RWPE2 (cell line): ENCODE measurements at regions not wholly inside any gene's neighbourhood (a gene's known extent, or its start where the extent isn't known, plus 50 kb on each side); places are given as distances from the start of the nearest gene placed in this dataset.

Source experiments
- ATAC-seq: fragments of 200-7000 bp; cut with Tn5 transposase; 3 replicates; pipeline ENCODE4 v1.9.1; 2021; ENCODE audit warnings: low read depth
- DNase-seq: peaks from one replicate; pipeline ENCODE4 v3.0.0-alpha.2; 2020; ENCODE audit warnings: low spot score
- H3K27ac ChIP-seq: fragments of 450-650 bp; 2 replicates; pipeline ENCODE4 v1.5.1; 2017; ENCODE audit warnings: mild to moderate bottlenecking; ENCODE audit not compliant: poor library complexity, severe bottlenecking
- H3K27me3 ChIP-seq: fragments of 250-450 bp; sonication (Bioruptor Pico); 2 replicates; pipeline ENCODE4 v1.5.1; 2021; ENCODE audit warnings: mild to moderate bottlenecking, moderate library complexity; ENCODE audit not compliant: insufficient read depth, poor library complexity, severe bottlenecking
- H3K36me3 ChIP-seq: fragments of 250-450 bp; sonication (Bioruptor Pico); 2 replicates; pipeline ENCODE4 v1.5.1; 2020; ENCODE audit warnings: low read depth, mild to moderate bottlenecking, moderate library complexity
- H3K4me1 ChIP-seq: fragments of 250-450 bp; sonication (Bioruptor Pico); 2 replicates; pipeline ENCODE4 v1.5.1; 2021; ENCODE audit warnings: mild to moderate bottlenecking, moderate library complexity; ENCODE audit not compliant: insufficient read depth, poor library complexity, severe bottlenecking
- H3K4me3 ChIP-seq: fragments of 250-450 bp; sonication (Bioruptor Pico); 2 replicates; pipeline ENCODE4 v1.5.1; 2021; ENCODE audit warnings: mild to moderate bottlenecking, moderate library complexity; ENCODE audit not compliant: severe bottlenecking
- H3K9me3 ChIP-seq: fragments of 250-450 bp; sonication (Bioruptor Pico); 2 replicates; pipeline ENCODE4 v1.5.1; 2021; ENCODE audit warnings: mild to moderate bottlenecking, moderate library complexity; ENCODE audit not compliant: severe bottlenecking
- TF ChIP-seq, protein P1 (sequence below): fragments of 450-650 bp; IDR thresholded peaks from one replicate; pipeline ENCODE4 v1.5.1; 2017; ENCODE audit warnings: mild to moderate bottlenecking, moderate library complexity; ENCODE audit not compliant: poor library complexity, severe bottlenecking

DNA sequence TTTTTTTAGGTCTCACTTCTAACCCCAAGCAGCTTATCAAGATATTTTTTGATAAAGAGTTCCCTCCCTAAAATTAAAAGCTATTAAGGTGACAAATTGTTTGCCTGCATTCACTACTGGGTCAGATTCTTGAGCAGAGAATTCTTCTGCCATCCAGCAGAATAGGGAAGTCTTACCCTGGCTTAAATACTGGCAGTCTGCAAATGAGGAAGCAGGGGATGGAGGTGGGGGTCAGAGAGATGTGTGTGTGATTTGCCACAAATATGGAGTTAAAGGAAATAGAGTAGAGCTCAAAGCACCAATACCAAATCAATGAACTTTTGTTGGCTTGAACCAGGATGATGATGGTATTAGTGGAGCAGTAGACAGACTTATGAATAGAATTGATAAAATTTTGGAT lies 122.2 kb downstream of the ANXA5 start:
- Histone ChIP-seq H3K9me3 (no peaks in the 10 kb centered on the region), H3K27me3 (no peaks in the 10 kb centered on the region), H3K36me3 (no peaks in the 10 kb centered on the region), H3K27ac (no peak overlapping the region), H3K4me1 (no peaks in the 10 kb centered on the region), H3K4me3 (no peak overlapping the region)
- DNase-seq (no peak), ATAC-seq (no peak)
- TF ChIP-seq, protein P1, sequence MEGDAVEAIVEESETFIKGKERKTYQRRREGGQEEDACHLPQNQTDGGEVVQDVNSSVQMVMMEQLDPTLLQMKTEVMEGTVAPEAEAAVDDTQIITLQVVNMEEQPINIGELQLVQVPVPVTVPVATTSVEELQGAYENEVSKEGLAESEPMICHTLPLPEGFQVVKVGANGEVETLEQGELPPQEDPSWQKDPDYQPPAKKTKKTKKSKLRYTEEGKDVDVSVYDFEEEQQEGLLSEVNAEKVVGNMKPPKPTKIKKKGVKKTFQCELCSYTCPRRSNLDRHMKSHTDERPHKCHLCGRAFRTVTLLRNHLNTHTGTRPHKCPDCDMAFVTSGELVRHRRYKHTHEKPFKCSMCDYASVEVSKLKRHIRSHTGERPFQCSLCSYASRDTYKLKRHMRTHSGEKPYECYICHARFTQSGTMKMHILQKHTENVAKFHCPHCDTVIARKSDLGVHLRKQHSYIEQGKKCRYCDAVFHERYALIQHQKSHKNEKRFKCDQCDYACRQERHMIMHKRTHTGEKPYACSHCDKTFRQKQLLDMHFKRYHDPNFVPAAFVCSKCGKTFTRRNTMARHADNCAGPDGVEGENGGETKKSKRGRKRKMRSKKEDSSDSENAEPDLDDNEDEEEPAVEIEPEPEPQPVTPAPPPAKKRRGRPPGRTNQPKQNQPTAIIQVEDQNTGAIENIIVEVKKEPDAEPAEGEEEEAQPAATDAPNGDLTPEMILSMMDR, result no peak

DNA sequence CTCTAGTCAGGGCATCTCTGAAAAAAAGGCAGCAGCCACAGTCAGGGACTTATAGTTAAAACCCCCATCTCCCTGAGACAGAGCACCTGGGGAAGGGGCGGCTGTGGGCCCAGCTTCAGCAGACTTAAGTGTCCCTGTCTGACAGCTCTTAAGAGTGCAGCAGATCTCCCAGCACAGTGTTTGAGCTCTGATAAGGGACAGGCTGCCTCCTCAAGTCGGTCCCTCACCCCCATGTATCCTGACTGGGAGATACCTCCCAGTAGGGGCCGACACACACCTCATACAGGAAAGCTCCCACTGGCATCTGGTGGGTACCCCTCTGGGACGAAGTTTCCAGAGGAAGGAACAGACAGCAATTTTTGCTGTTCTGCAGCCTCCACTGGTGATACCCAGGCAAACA lies 129.0 kb downstream of the ANXA5 start:
- no peaks in the 10 kb centered on the region for H3K36me3 ChIP-seq
- H3K4me1 ChIP-seq, result no peaks in the 10 kb centered on the region
- H3K27me3 ChIP-seq, result no peaks in the 10 kb centered on the region
- TF ChIP-seq, protein P1, result no peak
- H3K9me3 ChIP-seq, result no peaks in the 10 kb centered on the region
- no peak for DNase-seq
- H3K27ac ChIP-seq, result no peak overlapping the region
- ATAC-seq, result no peak
- H3K4me3 ChIP-seq, result no peak overlapping the region

DNA sequence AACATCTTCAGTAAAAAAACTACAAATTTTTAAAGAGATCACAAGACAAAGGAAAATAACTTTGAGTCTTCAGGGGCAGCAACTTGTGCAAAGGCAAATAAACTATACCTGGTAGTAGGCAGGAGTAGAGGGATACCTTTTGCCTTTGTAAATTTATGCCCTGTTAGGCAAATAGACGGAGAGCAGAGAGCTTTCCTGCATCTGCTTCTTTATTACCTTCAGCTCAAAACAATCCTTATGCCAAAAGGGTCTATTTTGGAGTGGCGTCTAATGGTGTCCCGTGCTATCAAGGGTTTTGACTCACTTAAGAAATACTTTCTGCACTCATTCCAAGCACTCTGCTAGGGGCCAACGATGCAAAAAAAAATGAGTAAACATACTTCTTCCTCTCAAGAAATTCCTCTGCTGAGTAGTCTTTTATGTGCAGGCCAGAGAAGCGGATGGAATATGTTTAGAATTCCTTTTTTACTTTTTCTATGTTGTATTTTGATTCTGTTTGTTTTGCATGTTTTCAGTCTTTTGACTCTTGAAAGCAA lies 131.9 kb downstream of the ANXA5 start:
- Histone ChIP-seq H3K9me3 (no peaks in the 10 kb centered on the region), H3K27me3 (no peaks in the 10 kb centered on the region), H3K27ac (no peak overlapping the region), H3K4me3 (no peak overlapping the region), H3K36me3 (no peaks in the 10 kb centered on the region), H3K4me1 (no peaks in the 10 kb centered on the region)
- TF ChIP-seq, protein P1, result no peak
- DNase-seq (no peak), ATAC-seq (no peak)

DNA sequence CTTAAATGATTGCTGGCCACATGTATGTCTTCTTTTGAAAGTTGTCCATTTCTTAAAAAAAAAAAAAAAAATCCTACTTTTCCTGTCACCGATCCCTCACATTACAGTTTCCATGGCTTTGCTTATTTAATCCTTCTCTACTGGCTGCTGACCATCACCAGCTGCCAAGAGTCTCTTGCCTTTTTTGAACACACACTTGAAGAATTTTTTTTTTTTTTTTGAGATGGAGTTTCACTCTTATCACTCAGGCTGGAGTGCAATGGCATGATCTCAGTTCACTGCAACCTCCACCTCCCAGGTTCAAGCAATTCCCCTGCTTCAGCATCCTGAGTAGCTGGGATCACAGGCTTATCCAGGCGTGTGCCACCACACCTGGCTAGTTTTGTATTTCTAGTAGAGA lies 134.0 kb downstream of the ANXA5 start:
- Histone ChIP-seq H3K9me3 (no peaks in the 10 kb centered on the region), H3K27ac (no peak overlapping the region), H3K4me3 (no peak overlapping the region), H3K27me3 (no peaks in the 10 kb centered on the region), H3K4me1 (no peaks in the 10 kb centered on the region), H3K36me3 (no peaks in the 10 kb centered on the region)
- DNase-seq (no peak), ATAC-seq (no peak)
- TF ChIP-seq, protein P1, result no peak

DNA sequence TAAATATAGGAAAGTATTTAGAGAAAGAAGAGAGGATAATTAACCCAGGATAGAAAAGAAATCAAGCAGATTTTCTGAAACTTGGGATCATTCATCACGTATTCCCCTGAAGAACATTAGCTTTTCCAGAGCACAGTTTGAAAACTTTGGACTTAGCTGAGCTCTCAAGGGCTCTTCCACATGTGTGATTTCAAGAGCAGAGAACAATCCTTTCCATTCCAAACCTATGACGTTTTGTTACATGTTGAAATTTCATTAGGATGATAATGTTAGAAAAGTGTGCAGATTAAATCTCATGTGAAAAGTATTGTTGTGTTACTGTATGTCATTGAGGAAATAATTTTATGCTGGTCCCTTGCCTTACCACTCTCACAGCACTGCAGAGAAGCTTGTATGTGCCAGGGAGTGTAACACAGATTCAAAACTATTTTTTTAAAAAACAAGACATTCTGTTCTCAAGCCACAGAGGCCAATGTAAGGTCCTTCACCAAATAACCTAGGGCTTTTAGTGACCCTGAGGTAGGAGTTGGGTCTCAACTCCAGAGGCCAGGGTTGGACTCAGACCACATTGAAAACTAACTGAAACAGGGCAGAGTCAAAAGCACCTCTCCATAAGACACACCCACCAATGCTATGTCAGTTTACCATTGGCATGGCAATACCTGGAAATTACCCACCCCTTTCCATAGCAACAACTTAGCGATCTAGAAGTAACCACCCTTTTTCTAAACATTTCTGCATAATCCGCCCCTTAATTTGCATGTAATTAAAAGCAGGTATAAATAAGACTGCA lies 141.3 kb downstream of the ANXA5 start:
- no peaks in the 10 kb centered on the region for H3K9me3 ChIP-seq
- H3K36me3 ChIP-seq, result no peaks in the 10 kb centered on the region
- ATAC-seq (no peak), DNase-seq (no peak)
- no peaks in the 10 kb centered on the region for H3K4me1 ChIP-seq
- H3K27me3 ChIP-seq, result no peaks in the 10 kb centered on the region
- TF ChIP-seq, protein P1, result no peak
- no peak overlapping the region for H3K27ac ChIP-seq
- H3K4me3 ChIP-seq, result no peak overlapping the region
